Kidney tubule cell (primary cell): ENCODE measurements at regions not wholly inside any gene's neighbourhood (a gene's known extent, or its start where the extent isn't known, plus 50 kb on each side); places are given as distances from the start of the nearest gene placed in this dataset.
A peak's percentile ranks its signal among the peaks of the same experiment; 100 is the strongest.
"Not testable (repeated sequence)": the region's sequence is repeated elsewhere in the genome, so short reads cannot be mapped to it uniquely, and the experiment has no call there.

Experiments used
- DNase-seq: peaks from one replicate; pipeline ENCODE4 v3.0.0-alpha.2; 2018; ENCODE audit warnings: low spot score

GRCh38 chr5:100232736-100233135, 302.4 kb upstream of the FAM174A start:
- DNase-seq = no peak

DNA sequence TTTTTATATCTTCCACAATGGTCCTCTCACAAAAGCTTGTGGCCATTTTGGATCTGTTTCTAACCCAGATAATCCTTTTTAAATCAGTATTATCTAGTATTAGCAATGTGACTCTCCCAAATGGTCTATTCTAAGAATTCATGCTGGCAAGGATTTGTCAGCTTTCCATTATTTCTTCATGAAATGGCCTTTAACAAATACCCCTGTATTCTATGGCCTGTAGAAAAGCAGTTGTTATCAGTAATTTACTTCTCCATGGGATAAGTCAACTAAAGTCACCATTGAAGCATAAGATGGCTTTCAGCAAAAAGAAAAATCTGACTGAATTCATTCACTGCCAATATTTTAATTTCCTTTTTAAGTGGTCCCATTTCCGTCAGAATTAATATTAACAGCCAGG, 346.4 kb upstream of the FAM174A start:
- DNase-seq = no peak

- peak; percentile 2 for DNase-seq
Observed at GRCh38 chr5:100188339-100188738, 346.8 kb upstream of the FAM174A start.

GRCh38 chr5:100186181-100186580, 349.0 kb upstream of the FAM174A start:
- no peak for DNase-seq

DNA sequence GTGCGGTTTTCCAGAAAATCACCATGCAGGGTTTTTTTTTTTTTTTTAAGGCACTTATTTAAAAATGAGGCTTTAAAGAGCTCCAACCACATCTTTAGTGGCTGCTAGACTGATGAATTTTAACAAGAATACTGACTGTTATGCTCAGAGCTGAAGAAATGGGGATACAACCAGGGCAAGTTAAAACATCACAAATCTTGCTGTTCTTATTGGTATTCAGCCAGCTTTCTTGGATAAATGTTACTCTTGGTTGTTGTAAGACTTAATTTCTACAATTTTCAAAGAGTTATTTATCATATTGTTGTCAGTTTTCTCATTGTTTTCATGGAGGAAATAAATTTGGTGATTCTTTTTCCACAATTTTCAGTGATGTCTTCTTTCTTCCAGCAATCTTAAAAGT, 352.8 kb upstream of the FAM174A start:
- DNase-seq = no peak

DNA sequence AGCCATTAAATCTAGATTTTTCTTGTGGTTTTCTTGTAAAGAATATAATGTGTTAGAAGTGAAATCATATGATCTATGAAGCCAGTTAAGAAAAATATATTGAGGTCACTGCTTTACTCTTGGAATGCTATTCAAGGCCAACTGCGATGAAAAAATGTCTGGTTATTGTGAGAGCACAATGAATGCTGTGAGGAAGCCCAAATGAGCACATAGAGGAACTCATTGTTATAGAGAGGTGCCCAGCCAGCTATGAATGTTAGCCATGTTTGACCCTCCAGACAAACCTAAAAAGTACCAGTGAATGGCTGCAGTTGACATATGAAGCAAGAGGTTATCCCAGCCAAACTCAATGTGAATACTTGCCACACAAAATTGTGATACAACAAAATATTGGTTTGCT, 359.8 kb upstream of the FAM174A start:
- DNase-seq = no peak

DNA sequence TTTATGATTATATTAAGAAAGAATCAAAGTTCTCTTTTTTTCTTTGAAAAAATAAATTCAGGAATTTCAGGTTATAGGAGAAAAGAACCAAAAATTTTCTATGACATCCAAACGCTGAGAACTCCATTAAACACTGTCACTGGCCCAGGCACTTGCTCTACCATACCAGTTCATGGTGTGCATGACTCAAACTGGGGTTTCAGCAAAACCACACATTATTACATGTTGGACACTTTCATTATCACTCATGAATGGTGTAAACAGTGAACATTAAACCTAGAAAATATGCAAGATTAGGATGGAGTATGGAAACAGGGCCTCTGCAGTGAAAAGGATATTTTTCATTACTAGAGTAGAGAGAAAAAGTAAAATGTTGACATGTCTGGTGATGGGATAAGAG, 369.9 kb upstream of the FAM174A start:
- DNase-seq = no peak

GRCh38 chr5:100161868-100162267, 373.3 kb upstream of the FAM174A start:
- DNase-seq = no peak

DNA sequence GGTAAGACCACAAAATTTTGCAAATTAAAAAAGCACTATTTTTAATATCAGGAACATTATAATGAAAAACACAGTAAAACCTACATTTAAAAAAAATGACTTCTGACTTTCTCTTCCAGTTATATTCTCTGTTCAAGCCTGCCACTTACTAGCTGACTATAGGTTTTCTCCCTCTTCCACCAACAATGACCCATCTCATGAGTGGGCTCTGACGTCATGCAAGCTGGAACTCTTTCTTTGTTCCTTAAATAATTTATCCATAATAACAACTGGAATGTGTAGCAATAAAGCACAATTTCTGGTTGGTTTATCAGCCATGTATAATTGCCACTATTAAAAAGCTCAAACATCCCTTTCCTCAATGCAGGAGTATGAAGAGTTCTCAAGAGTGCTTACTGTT, 378.1 kb upstream of the FAM174A start:
- no peak for DNase-seq

- DNase-seq = no peak
Observed at GRCh38 chr5:100148239-100148638, 386.9 kb upstream of the FAM174A start.

GRCh38 chr5:100142607-100143006, 392.6 kb upstream of the FAM174A start:
- DNase-seq = no peak

DNA sequence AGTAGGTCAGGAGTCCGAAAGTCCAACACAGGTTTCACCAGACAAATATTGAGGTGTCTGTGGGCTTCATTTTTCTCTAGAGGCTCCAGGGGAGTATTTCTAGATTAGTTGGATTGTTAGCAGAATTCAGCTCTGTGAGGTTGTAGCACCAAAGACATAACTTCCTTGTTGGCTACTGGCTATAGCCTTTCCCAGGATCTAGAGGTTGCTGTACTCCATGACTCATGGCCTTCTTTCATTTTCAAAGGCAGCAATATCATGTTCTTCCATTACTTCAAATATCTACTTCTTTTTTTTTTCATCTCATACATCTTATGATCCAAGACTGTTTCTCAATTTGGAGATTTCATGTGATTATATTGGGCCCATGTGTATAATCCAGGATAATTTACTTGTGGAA, 404.0 kb upstream of the FAM174A start:
- peak; percentile 61 for DNase-seq

- no peak for DNase-seq
Observed at GRCh38 chr5:100130307-100130706, 404.9 kb upstream of the FAM174A start.

- no peak for DNase-seq
Observed at GRCh38 chr5:100119903-100120302, 415.3 kb upstream of the FAM174A start.

DNA sequence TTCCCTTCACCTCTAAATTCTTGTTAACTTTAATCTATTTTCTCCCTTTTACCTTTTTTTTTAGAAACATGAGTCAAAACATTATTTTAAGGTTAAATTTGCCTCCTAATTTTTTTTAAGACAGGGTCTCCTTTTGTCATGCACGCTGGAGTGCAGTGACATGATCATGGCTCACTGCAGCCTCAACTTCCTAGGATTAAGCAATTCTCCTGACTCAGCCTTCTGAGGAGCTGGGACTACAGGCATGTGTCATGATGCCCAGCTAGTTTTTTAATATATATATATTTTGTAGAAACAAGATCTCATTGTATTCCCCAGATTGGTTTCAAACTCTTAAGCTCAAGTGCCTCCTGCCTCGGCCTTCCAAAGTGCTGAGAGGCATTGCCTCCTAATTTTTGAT, 424.7 kb upstream of the FAM174A start:
- no peak for DNase-seq

GRCh38 chr5:100108883-100109282, 426.3 kb upstream of the FAM174A start:
- DNase-seq = no peak

- not testable (repeated sequence) for DNase-seq
Observed at GRCh38 chr5:100103592-100104119, 431.5 kb upstream of the FAM174A start.

DNA sequence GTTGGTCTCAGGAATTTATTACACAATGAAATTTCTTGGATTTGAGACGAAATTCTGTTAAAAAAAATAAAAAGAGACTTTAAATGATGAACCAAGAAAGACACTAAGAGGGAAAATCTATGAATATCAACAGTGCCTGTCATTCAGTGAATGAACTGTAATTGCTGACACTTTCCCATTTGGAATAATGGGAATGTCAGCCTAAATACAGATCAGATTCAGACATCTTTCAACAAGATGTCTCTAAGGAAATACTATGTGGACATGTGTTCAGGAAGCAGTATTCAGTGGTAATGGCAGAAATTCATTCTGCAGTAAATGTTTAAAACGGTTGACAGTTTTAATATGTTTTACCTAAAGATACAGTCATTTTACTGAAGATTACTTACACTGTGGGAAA, 433.7 kb upstream of the FAM174A start:
- not testable (repeated sequence) for DNase-seq

- DNase-seq = not testable (repeated sequence)
Observed at GRCh38 chr5:100096328-100096727, 438.8 kb upstream of the FAM174A start.

- not testable (repeated sequence) for DNase-seq
Observed at GRCh38 chr5:100080703-100081102, 454.5 kb upstream of the FAM174A start.

DNA sequence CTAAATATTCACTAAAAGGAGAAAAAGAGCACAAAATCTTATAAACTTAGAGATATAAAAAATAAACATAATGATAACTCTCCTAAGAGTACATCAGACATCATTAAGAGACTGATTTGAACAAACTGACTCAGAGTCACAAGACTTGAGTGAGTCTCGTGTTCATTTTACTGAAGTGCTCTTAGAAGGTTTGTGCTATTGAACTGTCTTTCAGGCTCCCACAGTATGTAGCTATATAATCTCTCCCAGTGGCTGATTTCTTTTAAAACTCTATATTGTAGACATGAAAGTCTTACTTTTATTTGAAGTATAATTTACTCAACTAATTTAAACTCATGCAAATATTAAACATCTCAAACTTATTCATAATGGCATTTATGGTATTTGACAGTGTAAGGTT, 456.0 kb upstream of the FAM174A start:
- DNase-seq = not testable (repeated sequence)

DNA sequence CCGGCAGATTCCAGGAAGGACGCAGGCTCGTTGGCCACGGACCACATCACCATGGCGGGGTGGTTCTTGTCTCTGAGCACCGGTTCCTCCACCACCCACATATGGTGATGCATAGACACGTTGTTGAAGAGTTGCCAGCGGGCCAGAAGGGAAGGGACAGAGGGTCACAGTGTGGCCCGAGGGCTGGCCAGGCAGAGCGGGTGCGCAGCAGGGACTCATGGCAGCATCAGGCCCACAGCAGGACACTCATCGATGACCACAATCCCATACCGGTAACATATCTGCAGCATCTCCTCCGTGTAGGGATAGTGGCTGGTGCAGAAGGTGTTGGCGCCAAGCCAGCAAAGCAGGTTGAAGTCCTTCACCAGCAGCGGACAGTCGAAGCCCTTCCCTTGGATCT, 469.2 kb upstream of the FAM174A start:
- not testable (repeated sequence) for DNase-seq

DNA sequence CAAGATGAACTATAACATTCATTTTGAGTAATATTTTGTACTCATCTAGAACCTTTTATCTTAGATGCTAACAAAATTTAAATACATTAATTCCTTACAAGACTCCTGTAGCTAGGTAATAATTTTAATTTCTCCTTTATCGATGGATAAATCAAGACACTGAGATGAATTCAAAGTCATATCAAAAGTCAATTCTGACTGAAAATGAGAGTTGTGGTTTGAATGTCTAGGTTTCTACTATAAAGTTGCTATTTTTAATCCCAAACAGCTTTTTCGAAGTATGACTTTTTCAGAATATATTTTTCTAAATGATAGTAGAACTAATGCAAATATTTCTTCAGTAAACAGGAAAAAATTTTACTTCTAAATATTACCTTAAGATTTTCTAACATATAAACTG, 491.7 kb upstream of the FAM174A start:
- no peak for DNase-seq

DNA sequence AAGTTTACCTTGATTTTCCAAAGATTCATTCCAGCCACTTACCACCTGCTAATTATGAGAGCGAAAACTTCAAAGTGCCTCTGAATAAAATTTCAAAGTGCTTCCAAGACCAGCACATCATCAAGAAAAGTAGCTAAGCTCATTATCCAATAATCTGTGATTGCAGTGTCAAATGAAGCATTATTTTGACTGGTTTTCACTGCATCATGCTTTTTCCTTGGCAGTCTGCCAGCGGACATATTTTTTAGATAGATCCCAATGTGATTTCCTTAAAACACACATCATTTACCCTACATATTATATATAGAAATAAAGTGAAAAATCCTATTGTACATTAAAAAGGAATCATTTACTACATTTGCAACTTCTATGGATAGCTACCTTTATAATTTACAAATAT, 508.6 kb upstream of the FAM174A start:
- no peak for DNase-seq

DNA sequence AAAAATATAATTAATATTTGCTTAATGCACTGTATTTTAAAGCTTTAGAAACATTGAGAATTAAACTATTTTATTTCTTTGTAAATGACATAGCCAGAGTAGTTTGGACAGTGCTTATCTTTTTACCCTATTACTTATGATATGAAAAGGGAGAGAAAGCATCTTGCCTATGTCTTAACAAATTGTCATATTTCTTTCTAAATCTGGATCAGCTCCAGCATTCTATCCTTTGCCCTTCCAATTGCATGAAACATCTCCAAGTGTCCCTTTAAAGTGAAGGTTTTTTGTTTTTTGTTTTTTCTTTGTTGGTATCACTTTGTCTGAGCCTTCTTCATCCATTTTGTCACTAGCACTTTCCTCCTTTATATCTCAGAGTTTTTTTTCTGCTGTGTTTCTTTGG, 511.6 kb upstream of the FAM174A start:
- no peak for DNase-seq
